CD4-positive, alpha-beta T cell (primary cell): ENCODE measurements at regions not wholly inside any gene's neighbourhood (a gene's known extent, or its start where the extent isn't known, plus 50 kb on each side); places are given as distances from the start of the nearest gene placed in this dataset.

Source experiments
- ATAC-seq: fragments of 200-7000 bp; cut with Tn5 transposase; one replicate; pipeline ENCODE4 v1.10.0; 2022; ENCODE audit warnings: mild to moderate bottlenecking; ENCODE audit not compliant: poor library complexity
- CTCF ChIA-PET: fragments of 350-600 bp; sonication (Branson Sonifier 250); formaldehyde crosslinking; loops from one replicate; lab custom pipeline; 2021; ENCODE audit warnings: antibody characterized with exemption, inconsistent platforms; lab: Charles Lee
- POLR2A ChIA-PET: fragments of 350-600 bp; sonication (Branson Sonifier 250); formaldehyde crosslinking; loops from one replicate; lab custom pipeline; 2021; ENCODE audit warnings: antibody characterized with exemption, inconsistent platforms; lab: Charles Lee
- DNase-seq, 14 experiments: peaks; one replicate each; pipeline ENCODE4 v3.0.0-alpha.2; 2013 to 2020; ENCODE audit warnings: mixed read lengths in 2 of 14
- H3K27ac ChIP-seq, 2 donors: one replicate each; pipeline versions ENCODE4 v1.5.1 to v1.7.0; 2013; ENCODE audit warnings: low read length in 2 of 2, low read depth in 1 of 2, mild to moderate bottlenecking in 1 of 2
- H3K27me3 ChIP-seq, 2 experiments: 1 replicate in 1 of 2; 2 replicates in 1 of 2; pipeline versions ENCODE4 v1.6.1 to v1.7.0; 2013; ENCODE audit warnings: low read length in 2 of 2, control low read depth in 1 of 2, mild to moderate bottlenecking in 1 of 2, moderate library complexity in 1 of 2; ENCODE audit not compliant: insufficient read depth in 2 of 2, control insufficient read depth in 1 of 2
- H3K36me3 ChIP-seq: one replicate; pipeline ENCODE4 v1.6.1; 2013; ENCODE audit warnings: low read length, control low read depth; ENCODE audit not compliant: insufficient read depth
- H3K4me1 ChIP-seq: one replicate; pipeline ENCODE4 v1.6.1; 2013; ENCODE audit warnings: low read length, control low read depth; ENCODE audit not compliant: insufficient read depth
- H3K4me3 ChIP-seq: one replicate; pipeline ENCODE4 v1.5.1; 2013; ENCODE audit warnings: mild to moderate bottlenecking, low read length, moderate library complexity
- H3K9me3 ChIP-seq, 2 experiments: 1 replicate in 1 of 2; 2 replicates in 1 of 2; pipeline versions ENCODE4 v1.6.1 to v1.7.0; 2013; ENCODE audit warnings: low read length in 2 of 2, mild to moderate bottlenecking in 2 of 2, control low read depth in 1 of 2, moderate library complexity in 1 of 2; ENCODE audit not compliant: control insufficient read depth in 1 of 2, insufficient read depth in 1 of 2
- H3K27ac Mint-ChIP-seq: one replicate; pipeline ENCODE4 v1.8.0; 2020; ENCODE audit warnings: mixed read lengths
- H3K27me3 Mint-ChIP-seq: one replicate; pipeline ENCODE4 v1.8.0; 2021; ENCODE audit warnings: mixed read lengths
- H3K36me3 Mint-ChIP-seq: one replicate; pipeline ENCODE4 v1.8.0; 2021; ENCODE audit warnings: low read depth, mixed read lengths
- H3K4me1 Mint-ChIP-seq: one replicate; pipeline ENCODE4 v1.8.0; 2021; ENCODE audit warnings: low read depth, mixed read lengths
- H3K4me3 Mint-ChIP-seq: one replicate; pipeline ENCODE4 v1.8.0; 2020; ENCODE audit warnings: mild to moderate bottlenecking, mixed read lengths
- H3K9me3 Mint-ChIP-seq: one replicate; pipeline ENCODE4 v1.8.0; 2020; ENCODE audit warnings: mixed read lengths
- CTCF ChIP-seq: fragments of 200-600 bp; IDR thresholded peaks from one replicate; pipeline ENCODE4 v1.8.0; 2022; ENCODE audit warnings: antibody characterized with exemption, mild to moderate bottlenecking
- intact Hi-C, 2 experiments: fragments of 100-400 bp; cut with DNase I in 1 of 2; cut with micrococcal nuclease in 1 of 2; formaldehyde crosslinking; loops; one replicate each; pipeline versions ENCODE4 v1.15.1 to v1.9.0; 2023 to 2025; cut with DNase I, micrococcal nuclease

DNA sequence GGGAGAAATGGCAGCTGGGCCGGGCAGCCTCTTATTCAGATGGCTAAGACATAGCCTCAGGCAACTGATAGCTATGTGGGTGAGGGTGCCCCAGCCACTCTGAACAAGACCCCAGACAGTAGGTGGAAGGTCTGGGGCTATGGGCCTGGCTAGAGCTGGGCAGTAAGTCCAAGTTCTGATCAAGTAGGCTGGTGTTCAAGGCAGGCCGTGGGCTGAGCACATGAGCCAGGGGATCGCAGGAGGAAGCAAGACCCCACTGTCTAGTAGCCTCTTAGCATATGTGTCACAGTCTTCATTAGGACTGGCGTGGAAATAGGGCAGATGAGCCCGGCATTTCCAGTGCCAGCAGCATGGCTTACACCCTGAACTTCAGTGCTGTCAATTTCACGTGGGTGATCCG, 192.1 kb downstream of the ADAMTS15 start:
- Histone ChIP-seq H3K9me3 (no peaks in the 10 kb centered on the region), H3K4me3 (no peak overlapping the region), H3K36me3 (no peaks in the 10 kb centered on the region), H3K27ac (no peak overlapping the region), H3K27me3 (no peaks in the 10 kb centered on the region), H3K4me1 (no peaks in the 10 kb centered on the region)
- H3K9me3 Mint-ChIP-seq = no peaks in the 10 kb centered on the region
- DNase-seq (no peak), ATAC-seq (no peak)
- intact Hi-C loops = no loop called here
- H3K27me3 Mint-ChIP-seq = no peaks in the 10 kb centered on the region
- H3K4me1 Mint-ChIP-seq = no peaks in the 10 kb centered on the region
- H3K36me3 Mint-ChIP-seq = no peaks in the 10 kb centered on the region
- TF ChIP-seq CTCF = no peak
- H3K27ac Mint-ChIP-seq = no peak overlapping the region
- no peak overlapping the region for H3K4me3 Mint-ChIP-seq
- ChIA-PET POLR2A (no interaction called here), CTCF (no interaction called here)

- no peaks in the 10 kb centered on the region for H3K4me1 Mint-ChIP-seq
- no peak for DNase-seq
- no peak overlapping the region for H3K27ac Mint-ChIP-seq
- H3K27me3 Mint-ChIP-seq = no peaks in the 10 kb centered on the region
- no peak for ATAC-seq
- Histone ChIP-seq H3K9me3 (no peaks in the 10 kb centered on the region), H3K27ac (no peak overlapping the region), H3K4me3 (no peak overlapping the region), H3K4me1 (no peaks in the 10 kb centered on the region), H3K27me3 (no peaks in the 10 kb centered on the region), H3K36me3 (no peaks in the 10 kb centered on the region)
- POLR2A ChIA-PET = no interaction called here
- no peak overlapping the region for H3K4me3 Mint-ChIP-seq
- no peaks in the 10 kb centered on the region for H3K9me3 Mint-ChIP-seq
- H3K36me3 Mint-ChIP-seq = no peaks in the 10 kb centered on the region
- TF ChIP-seq CTCF = no peak
- intact Hi-C loops = no loop called here
- CTCF ChIA-PET = no interaction called here
These were observed 193.4 kb downstream of the ADAMTS15 start for GRCh38 chr11:130641876-130642275.

DNA sequence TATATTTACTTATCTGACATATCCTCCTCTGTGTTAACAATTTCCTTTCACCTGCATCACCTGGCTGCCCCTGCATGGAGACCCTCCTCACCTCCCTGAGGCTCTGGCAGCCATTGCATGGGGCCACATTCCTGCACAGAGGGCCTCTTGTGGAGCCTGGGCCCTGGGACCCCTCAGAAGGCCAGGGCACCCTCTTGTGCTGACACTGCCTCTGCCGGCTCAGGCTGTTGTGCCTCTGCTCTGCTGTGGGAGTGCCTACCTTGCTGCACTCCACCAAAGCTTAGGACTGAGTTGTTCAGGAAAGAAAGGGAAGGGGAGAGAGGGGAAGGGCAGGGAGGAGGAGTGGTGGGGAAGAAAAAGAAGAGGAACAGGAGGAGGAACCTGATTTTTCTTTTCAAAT, 194.5 kb downstream of the ADAMTS15 start:
- Histone ChIP-seq H3K27me3 (no peaks in the 10 kb centered on the region), H3K27ac (no peak overlapping the region), H3K4me3 (no peak overlapping the region), H3K4me1 (no peaks in the 10 kb centered on the region), H3K9me3 (no peaks in the 10 kb centered on the region), H3K36me3 (no peaks in the 10 kb centered on the region)
- DNase-seq = no peak
- H3K27me3 Mint-ChIP-seq = no peaks in the 10 kb centered on the region
- H3K4me1 Mint-ChIP-seq = no peaks in the 10 kb centered on the region
- no peaks in the 10 kb centered on the region for H3K9me3 Mint-ChIP-seq
- no peak for ATAC-seq
- H3K27ac Mint-ChIP-seq = no peak overlapping the region
- no peak overlapping the region for H3K4me3 Mint-ChIP-seq
- intact Hi-C loops = no loop called here
- CTCF ChIA-PET = no interaction called here
- POLR2A ChIA-PET = no interaction called here
- TF ChIP-seq CTCF = no peak
- no peaks in the 10 kb centered on the region for H3K36me3 Mint-ChIP-seq
